Transverse colon (tissue), 4 donors: ENCODE measurements at regions not wholly inside any gene's neighbourhood (a gene's known extent, or its start where the extent isn't known, plus 50 kb on each side); places are given as distances from the start of the nearest gene placed in this dataset.
"Not testable (repeated sequence)": the region's sequence is repeated elsewhere in the genome, so short reads cannot be mapped to it uniquely, and the experiment has no call there.

Source experiments
- DNase-seq: peaks from one replicate; pipeline ENCODE4 v3.0.0-alpha.2; 2019
- H3K27ac ChIP-seq, 4 donors: fragments of 200-600 bp; sonication (generic); 2 replicates each; pipeline ENCODE4 v1.5.1; 2016 to 2018; ENCODE audit warnings: inconsistent platforms in 4 of 4
- H3K27me3 ChIP-seq: fragments of 200-600 bp; sonication (generic); 2 replicates; pipeline ENCODE4 v1.5.1; 2017; ENCODE audit warnings: inconsistent platforms
- H3K36me3 ChIP-seq, 4 donors: fragments of 200-600 bp; sonication (generic); 2 replicates each; pipeline ENCODE4 v1.5.1; 2017 to 2019; ENCODE audit warnings: inconsistent platforms in 4 of 4
- H3K4me1 ChIP-seq, 4 donors: fragments of 200-600 bp; sonication (generic); 2 replicates each; pipeline ENCODE4 v1.5.1; 2017 to 2020; ENCODE audit warnings: inconsistent platforms in 4 of 4
- H3K4me3 ChIP-seq, 4 donors: fragments of 200-600 bp; sonication (generic); 1 replicate in 1 of 4; 2 replicates in 3 of 4; pipeline versions ENCODE4 v1.5.1 to v1.6.1; 2017 to 2019; ENCODE audit warnings: inconsistent platforms in 4 of 4
- H3K9me3 ChIP-seq, 2 donors: fragments of 200-600 bp; sonication (generic); 2 replicates each; pipeline ENCODE4 v1.5.1; 2017 to 2019; ENCODE audit warnings: inconsistent platforms in 2 of 2
- CTCF ChIP-seq, 5 experiments: fragments of 200-600 bp in 3 of 5; fragments of 450-650 bp in 2 of 5; sonication (generic) in 3 of 5; IDR thresholded peaks; 1 replicate in 2 of 5; 2 replicates in 3 of 5; pipeline ENCODE4 v1.5.1; 2016 to 2017; ENCODE audit warnings: antibody characterized with exemption in 5 of 5, inconsistent platforms in 3 of 5, mild to moderate bottlenecking in 2 of 5, moderate library complexity in 1 of 5
- EP300 ChIP-seq: sonication (generic); formaldehyde crosslinking; IDR thresholded peaks from one replicate; pipeline ENCODE4 v1.6.1; 2017; ENCODE audit warnings: antibody characterized with exemption, low read depth
- POLR2A ChIP-seq: fragments of 450-650 bp; IDR thresholded peaks from one replicate; pipeline ENCODE4 v1.6.1; 2016; ENCODE audit warnings: antibody characterized with exemption, mild to moderate bottlenecking, moderate library complexity
- POLR2AphosphoS5 ChIP-seq, 3 donors: sonication (generic); formaldehyde crosslinking; IDR thresholded peaks; one replicate each; pipeline ENCODE4 v1.6.1; 2016; ENCODE audit warnings: antibody characterized with exemption in 3 of 3
- WGBS, 2 donors: methylation state at CpG; one replicate each; pipeline ENCODE4 v1.1.5; 2018; ENCODE audit warnings: low coverage in 1 of 2; 5-methylcytosine and 5-hydroxymethylcytosine counted together
- in situ Hi-C, 4 donors: fragments of 200-750 bp; cut with MboI; loops; one replicate each; pipeline versions ENCODE4 v1.15.0 to v1.15.1; 2017; ENCODE audit warnings: low sequenced_read_pairs in 3 of 4, low pct_ligation_motif_present in 1 of 4, low pct_unique_long_range_greater_than_20kb in 1 of 4
- intact Hi-C: fragments of 100-400 bp; cut with DNase I; formaldehyde crosslinking; loops from one replicate; pipeline ENCODE4 v1.15.1; 2023; ENCODE audit warnings: low total_unique reads

DNA sequence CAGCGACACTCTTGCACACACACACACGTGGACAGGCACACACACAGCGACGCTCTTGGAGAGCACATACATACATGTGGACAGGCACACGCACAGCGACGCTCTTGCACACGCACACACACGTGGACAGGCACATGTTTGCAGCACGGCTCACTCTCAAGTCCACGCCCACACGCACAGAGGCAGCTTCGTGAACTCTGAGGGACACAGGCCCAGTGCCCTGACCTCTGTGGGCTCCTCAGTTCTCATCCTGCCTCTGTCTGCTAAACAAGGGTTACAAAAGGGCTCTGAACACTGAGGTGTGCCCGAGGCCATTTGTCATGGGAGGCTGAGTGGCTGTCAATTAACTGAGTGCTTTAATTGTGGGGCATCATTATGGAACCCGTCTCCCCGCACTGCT lies 558.8 kb upstream of the ADAMTS16 start:
- in situ Hi-C loops = no loop called here
- WGBS, 2 donors = 93% methylated on average over 16 of the region's 16 CpGs; no CpG with 5 or more reads in 1 of the 2 donors

DNA sequence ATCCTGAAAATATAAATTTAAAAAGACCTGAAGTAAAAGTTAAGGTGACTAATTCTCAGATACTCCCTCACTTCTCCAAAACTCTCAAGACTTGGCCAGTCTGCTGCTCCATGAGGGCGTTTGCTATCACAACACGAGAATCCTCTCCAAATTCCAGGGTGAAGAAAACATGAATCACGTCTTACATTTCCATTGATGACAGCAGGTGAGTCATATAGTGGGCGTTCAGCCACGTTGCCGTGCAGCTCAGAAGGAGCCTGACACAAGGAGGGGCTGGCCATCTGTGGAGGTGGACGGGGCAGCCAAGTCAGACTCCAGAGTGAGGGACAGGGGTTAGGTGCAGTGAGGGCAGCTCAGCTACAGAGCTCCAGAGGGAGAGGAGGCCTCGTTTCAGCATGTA lies 555.1 kb upstream of the ADAMTS16 start:
- no peak for DNase-seq
- Histone ChIP-seq H3K27ac (no peak overlapping the region), H3K4me3 (no peak overlapping the region), H3K36me3 (no peaks in the 10 kb centered on the region), H3K27me3 (no peaks in the 10 kb centered on the region), H3K4me1 (no peaks in the 10 kb centered on the region), H3K9me3 (no peaks in the 10 kb centered on the region)
- in situ Hi-C loops (no loop called here), intact Hi-C loops (no loop called here)
- WGBS, 2 donors = 57 to 78% methylated on average over 1 to 8 of the region's 8 CpGs
- TF ChIP-seq POLR2A = no peak

More for the DNA sequence above, 558.8 kb upstream of the ADAMTS16 start:
- H3K4me3 ChIP-seq = no peak overlapping the region
- no peaks in the 10 kb centered on the region for H3K36me3 ChIP-seq
- H3K4me1 ChIP-seq = no peaks in the 10 kb centered on the region
- H3K27ac ChIP-seq = no peak overlapping the region
- DNase-seq = no peak
- intact Hi-C loops = no loop called here
- H3K9me3 ChIP-seq = no peaks in the 10 kb centered on the region
- H3K27me3 ChIP-seq = no peaks in the 10 kb centered on the region
- TF ChIP-seq POLR2AphosphoS5 (IDR thresholded peaks at IDR 0.05) (no peak), POLR2A (no peak), EP300 (no peak), CTCF (IDR thresholded peaks at IDR 0.05) (no peak)

DNA sequence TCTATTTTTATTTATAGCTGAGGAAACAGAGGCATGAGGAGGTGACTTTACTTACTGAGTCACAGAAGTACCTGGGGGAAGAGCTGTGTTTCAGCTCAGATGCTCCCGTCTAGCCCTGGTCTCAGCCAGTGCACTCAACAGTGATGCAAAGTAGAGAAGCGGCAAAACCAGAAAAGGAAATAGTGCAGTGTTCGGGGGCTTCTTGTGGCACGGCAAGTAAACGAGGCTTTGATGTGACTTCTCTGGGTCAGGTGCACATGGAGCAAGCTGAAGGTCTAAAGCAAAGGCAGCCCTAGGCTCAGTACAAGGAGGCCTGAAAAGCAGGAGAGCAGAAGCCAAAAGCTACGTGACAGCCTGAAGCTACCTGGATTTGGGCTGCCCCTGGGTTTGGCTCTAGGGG lies 526.7 kb upstream of the ADAMTS16 start:
- Histone ChIP-seq H3K4me3 (no peak overlapping the region), H3K4me1 (no peaks in the 10 kb centered on the region), H3K9me3 (no peaks in the 10 kb centered on the region), H3K27me3 (no peaks in the 10 kb centered on the region), H3K36me3 (no peaks in the 10 kb centered on the region), H3K27ac (no peak overlapping the region)
- in situ Hi-C loops (no loop called here), intact Hi-C loops (no loop called here)
- WGBS, 2 donors = 83 to 89% methylated on average over 5 to 6 of the region's 6 CpGs
- DNase-seq = no peak
- no peak for TF ChIP-seq POLR2AphosphoS5 (IDR thresholded peaks at IDR 0.05)
- TF ChIP-seq CTCF (IDR thresholded peaks at IDR 0.05) = no peak
- no peak for TF ChIP-seq POLR2A
- no peak for TF ChIP-seq EP300

DNA sequence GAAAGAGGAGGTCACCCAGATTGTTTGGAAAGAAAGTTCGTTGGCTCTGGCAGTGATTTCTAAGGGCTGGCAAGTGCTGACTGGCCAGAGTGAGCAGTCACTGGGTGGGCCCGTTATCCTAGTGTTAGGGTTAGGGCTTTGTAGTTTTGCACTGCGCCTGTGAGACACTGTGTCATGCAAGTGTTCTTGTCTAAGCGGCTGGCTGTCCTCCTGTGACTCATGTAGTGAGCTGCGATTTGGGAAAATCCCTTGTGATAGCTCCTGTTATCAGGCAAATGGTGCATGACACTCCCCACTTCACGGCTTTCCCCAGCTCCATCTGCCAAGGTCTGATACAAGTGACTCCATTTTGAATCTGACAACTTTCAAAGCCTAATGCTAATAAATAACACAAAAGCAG lies 526.0 kb upstream of the ADAMTS16 start:
- no peaks in the 10 kb centered on the region for H3K4me1 ChIP-seq
- H3K4me3 ChIP-seq = no peak overlapping the region
- no peak overlapping the region for H3K27ac ChIP-seq
- no peaks in the 10 kb centered on the region for H3K27me3 ChIP-seq
- 64 to 74% methylated on average over 6 of the region's 6 CpGs for WGBS, 2 donors
- intact Hi-C loops (no loop called here), in situ Hi-C loops (no loop called here)
- DNase-seq = no peak
- TF ChIP-seq POLR2A = no peak
- TF ChIP-seq POLR2AphosphoS5 (IDR thresholded peaks at IDR 0.05) = no peak
- no peak for TF ChIP-seq EP300
- no peak for TF ChIP-seq CTCF (IDR thresholded peaks at IDR 0.05)
- H3K36me3 ChIP-seq = no peaks in the 10 kb centered on the region
- H3K9me3 ChIP-seq = no peaks in the 10 kb centered on the region

GRCh38 chr5:4615369-4615768 lies 524.8 kb upstream of the ADAMTS16 start:
- H3K27me3 ChIP-seq, H3K36me3 ChIP-seq, intact Hi-C loops, H3K9me3 ChIP-seq, in situ Hi-C loops, DNase-seq, H3K27ac ChIP-seq, H3K4me3 ChIP-seq, H3K4me1 ChIP-seq: not testable (repeated sequence)
- WGBS, 2 donors = 93% methylated on average over 16 to 26 of the region's 26 CpGs
